CD4-positive, alpha-beta T cell treated with Interleukin-10 for 1 hour (primary cell): ENCODE measurements at regions not wholly inside any gene's neighbourhood (a gene's known extent, or its start where the extent isn't known, plus 50 kb on each side); places are given as distances from the start of the nearest gene placed in this dataset.
"Not testable (repeated sequence)": the region's sequence is repeated elsewhere in the genome, so short reads cannot be mapped to it uniquely, and the experiment has no call there.

Source experiments
- DNase-seq: peaks from one replicate; pipeline ENCODE4 v3.0.0-alpha.2; 2020

GRCh38 chr6:170080169-170080827 lies 210.6 kb downstream of the DLL1 start:
- no peak for DNase-seq

- DNase-seq = no peak
Observed at GRCh38 chr6:170076466-170077165, 214.3 kb downstream of the DLL1 start.

- DNase-seq = no peak
Observed at GRCh38 chr6:170075659-170076223, 215.1 kb downstream of the DLL1 start.

GRCh38 chr6:170074907-170075306 lies 216.0 kb downstream of the DLL1 start:
- no peak for DNase-seq

- DNase-seq = no peak
Observed at GRCh38 chr6:170074435-170074834, 216.4 kb downstream of the DLL1 start.

- no peak for DNase-seq
Observed at GRCh38 chr6:170073846-170074245, 217.0 kb downstream of the DLL1 start.

- no peak for DNase-seq
Observed at GRCh38 chr6:170072246-170072645, 218.6 kb downstream of the DLL1 start.

- DNase-seq = no peak
Observed at GRCh38 chr6:170069611-170070010, 221.3 kb downstream of the DLL1 start.

- no peak for DNase-seq
Observed at GRCh38 chr6:170068496-170068895, 222.4 kb downstream of the DLL1 start.

GRCh38 chr6:170067923-170068360 lies 222.9 kb downstream of the DLL1 start:
- no peak for DNase-seq

- DNase-seq = no peak
Observed at GRCh38 chr6:170067181-170067641, 223.7 kb downstream of the DLL1 start.

- no peak for DNase-seq
Observed at GRCh38 chr6:170066679-170067078, 224.2 kb downstream of the DLL1 start.

- DNase-seq = no peak
Observed at GRCh38 chr6:170063851-170064602, 226.9 kb downstream of the DLL1 start.

- DNase-seq = no peak
Observed at GRCh38 chr6:170063431-170063830, 227.4 kb downstream of the DLL1 start.

- no peak for DNase-seq
Observed at GRCh38 chr6:170062915-170063241, 228.0 kb downstream of the DLL1 start.

GRCh38 chr6:170062209-170062914 lies 228.5 kb downstream of the DLL1 start:
- DNase-seq = no peak

GRCh38 chr6:170058878-170059485 lies 231.9 kb downstream of the DLL1 start:
- no peak for DNase-seq

GRCh38 chr6:170057961-170058877 lies 232.7 kb downstream of the DLL1 start:
- DNase-seq = no peak

GRCh38 chr6:170057034-170057734 lies 233.7 kb downstream of the DLL1 start:
- no peak for DNase-seq

- no peak for DNase-seq
Observed at GRCh38 chr6:170056278-170056711, 234.6 kb downstream of the DLL1 start.

- DNase-seq = not testable (repeated sequence)
Observed at GRCh38 chr6:170055797-170056196, 235.1 kb downstream of the DLL1 start.
